ENCODE measurements at regions not wholly inside any gene's neighbourhood (a gene's known extent, or its start where the extent isn't known, plus 50 kb on each side); places are given as distances from the start of the nearest gene placed in this dataset.

- Histone ChIP-seq H3K9ac (no peak overlapping the region), H4K20me1 (ENCODE audit: low read depth) (no peaks in the 10 kb centered on the region), H2AFZ (replicated peaks) (no peak overlapping the region), H3K4me1 (peaks cover 4% of the 10 kb centered on the region), H3K4me3 (no peak overlapping the region), H3K4me2 (no peak overlapping the region), H3K79me2 (ENCODE audit: low read depth) (no peaks in the 10 kb centered on the region), H3K9me3 (ENCODE audit: low read depth) (no peaks in the 10 kb centered on the region), H3K27me3 (no peaks in the 10 kb centered on the region), H3K27ac (no peak overlapping the region), H3F3A (ENCODE audit: low read depth) (no peaks in the 10 kb centered on the region), H3K36me3 (no peaks in the 10 kb centered on the region)
- no peak overlapping the region for H3K27ac Mint-ChIP-seq
- no peaks in the 10 kb centered on the region for H3K4me1 Mint-ChIP-seq
- H3K36me3 Mint-ChIP-seq = no peaks in the 10 kb centered on the region
- TF ChIP-seq, protein P1, sequence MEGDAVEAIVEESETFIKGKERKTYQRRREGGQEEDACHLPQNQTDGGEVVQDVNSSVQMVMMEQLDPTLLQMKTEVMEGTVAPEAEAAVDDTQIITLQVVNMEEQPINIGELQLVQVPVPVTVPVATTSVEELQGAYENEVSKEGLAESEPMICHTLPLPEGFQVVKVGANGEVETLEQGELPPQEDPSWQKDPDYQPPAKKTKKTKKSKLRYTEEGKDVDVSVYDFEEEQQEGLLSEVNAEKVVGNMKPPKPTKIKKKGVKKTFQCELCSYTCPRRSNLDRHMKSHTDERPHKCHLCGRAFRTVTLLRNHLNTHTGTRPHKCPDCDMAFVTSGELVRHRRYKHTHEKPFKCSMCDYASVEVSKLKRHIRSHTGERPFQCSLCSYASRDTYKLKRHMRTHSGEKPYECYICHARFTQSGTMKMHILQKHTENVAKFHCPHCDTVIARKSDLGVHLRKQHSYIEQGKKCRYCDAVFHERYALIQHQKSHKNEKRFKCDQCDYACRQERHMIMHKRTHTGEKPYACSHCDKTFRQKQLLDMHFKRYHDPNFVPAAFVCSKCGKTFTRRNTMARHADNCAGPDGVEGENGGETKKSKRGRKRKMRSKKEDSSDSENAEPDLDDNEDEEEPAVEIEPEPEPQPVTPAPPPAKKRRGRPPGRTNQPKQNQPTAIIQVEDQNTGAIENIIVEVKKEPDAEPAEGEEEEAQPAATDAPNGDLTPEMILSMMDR (IDR thresholded peaks at IDR 0.05) = no peak
- no peak for TF ChIP-seq EZH2phosphoT487 (IDR thresholded peaks at IDR 0.05)
- no peak for TF ChIP-seq EZH2 (IDR thresholded peaks at IDR 0.05)
- H3K4me3 Mint-ChIP-seq = no peak overlapping the region
- no peak for DNase-seq (ENCODE audit: low spot score)
- H3K27me3 Mint-ChIP-seq (ENCODE audit: insufficient read depth, low read depth) = no peaks in the 10 kb centered on the region
- no peaks in the 10 kb centered on the region for H3K9me3 Mint-ChIP-seq
Observed at GRCh38 chr4:34731070-34731469, 1513.2 kb downstream of the ARAP2 start.

GRCh38 chr4:34732176-34732950 lies 1512.0 kb downstream of the ARAP2 start:
- Histone ChIP-seq H3K27me3 (no peaks in the 10 kb centered on the region), H3K27ac (no peak overlapping the region), H2AFZ (replicated peaks) (no peak overlapping the region), H3K79me2 (ENCODE audit: low read depth) (no peaks in the 10 kb centered on the region), H3K4me2 (no peak overlapping the region), H3K4me1 (peaks cover 4% of the 10 kb centered on the region), H3K9me3 (ENCODE audit: low read depth) (no peaks in the 10 kb centered on the region), H4K20me1 (ENCODE audit: low read depth) (no peaks in the 10 kb centered on the region), H3F3A (ENCODE audit: low read depth) (no peaks in the 10 kb centered on the region), H3K4me3 (no peak overlapping the region), H3K36me3 (no peaks in the 10 kb centered on the region), H3K9ac (no peak overlapping the region)
- Mint-ChIP-seq H3K4me1 (no peaks in the 10 kb centered on the region), H3K27ac (no peak overlapping the region), H3K27me3 (ENCODE audit: insufficient read depth, low read depth) (no peaks in the 10 kb centered on the region), H3K9me3 (no peaks in the 10 kb centered on the region), H3K36me3 (no peaks in the 10 kb centered on the region), H3K4me3 (no peak overlapping the region)
- no peak for DNase-seq (ENCODE audit: low spot score)
- TF ChIP-seq EZH2 (IDR thresholded peaks at IDR 0.05) (no peak), EZH2phosphoT487 (IDR thresholded peaks at IDR 0.05) (no peak)
- TF ChIP-seq, protein P1 (IDR thresholded peaks at IDR 0.05) = no peak

GRCh38 chr4:34733185-34733941 lies 1511.0 kb downstream of the ARAP2 start:
- no peaks in the 10 kb centered on the region for H3F3A ChIP-seq (ENCODE audit: low read depth)
- no peaks in the 10 kb centered on the region for H3K9me3 ChIP-seq (ENCODE audit: low read depth)
- H2AFZ ChIP-seq (replicated peaks) = no peak overlapping the region
- no peaks in the 10 kb centered on the region for H3K79me2 ChIP-seq (ENCODE audit: low read depth)
- peaks cover 4% of the 10 kb centered on the region for H3K4me1 ChIP-seq
- H3K36me3 ChIP-seq = no peaks in the 10 kb centered on the region
- Mint-ChIP-seq H3K4me1 (no peaks in the 10 kb centered on the region), H3K36me3 (no peaks in the 10 kb centered on the region), H3K9me3 (no peaks in the 10 kb centered on the region), H3K4me3 (no peak overlapping the region), H3K27me3 (ENCODE audit: insufficient read depth, low read depth) (no peaks in the 10 kb centered on the region), H3K27ac (no peak overlapping the region)
- no peak overlapping the region for H3K4me3 ChIP-seq
- H3K27me3 ChIP-seq = no peaks in the 10 kb centered on the region
- H3K4me2 ChIP-seq = no peak overlapping the region
- H3K9ac ChIP-seq = no peak overlapping the region
- no peak for DNase-seq (ENCODE audit: low spot score)
- H4K20me1 ChIP-seq (ENCODE audit: low read depth) = no peaks in the 10 kb centered on the region
- TF ChIP-seq, protein P1 (IDR thresholded peaks at IDR 0.05) = no peak
- H3K27ac ChIP-seq = no peak overlapping the region

Measured in neural progenitor cell (in vitro differentiated cells).